GM18858 (cell line): ENCODE measurements at regions not wholly inside any gene's neighbourhood (a gene's known extent, or its start where the extent isn't known, plus 50 kb on each side); places are given as distances from the start of the nearest gene placed in this dataset.

Source experiments
- ATAC-seq: cut with Tn5 transposase; IDR thresholded peaks from one replicate; pipeline ENCODE4 v1.9.1; 2021; ENCODE audit not compliant: unreplicated experiment

- no peak for ATAC-seq
Measured at GRCh38 chr1:195458365-195458764, 1149.9 kb downstream of the KCNT2 start.

- no peak for ATAC-seq
Measured at GRCh38 chr1:195450794-195451193, 1157.4 kb downstream of the KCNT2 start.

GRCh38 chr1:195439661-195440060 is 1168.6 kb downstream of the KCNT2 start:
- ATAC-seq, result no peak

GRCh38 chr1:195434566-195435203 is 1173.6 kb downstream of the KCNT2 start:
- no peak for ATAC-seq

- no peak for ATAC-seq
Measured at GRCh38 chr1:195430826-195431225, 1177.4 kb downstream of the KCNT2 start.

- ATAC-seq, result no peak
Measured at GRCh38 chr1:195428927-195429326, 1179.3 kb downstream of the KCNT2 start.

GRCh38 chr1:195415584-195415983 is 1192.7 kb downstream of the KCNT2 start:
- no peak for ATAC-seq

- no peak for ATAC-seq
Measured at GRCh38 chr1:195394567-195394966, 1213.7 kb downstream of the KCNT2 start.

- no peak for ATAC-seq
Measured at GRCh38 chr1:195376190-195376589, 1232.0 kb downstream of the KCNT2 start.

GRCh38 chr1:195373856-195374255 is 1234.4 kb downstream of the KCNT2 start:
- no peak for ATAC-seq

GRCh38 chr1:195345149-195345548 is 1263.1 kb downstream of the KCNT2 start:
- no peak for ATAC-seq

GRCh38 chr1:195337646-195338045 is 1270.6 kb downstream of the KCNT2 start:
- no peak for ATAC-seq

GRCh38 chr1:195336812-195337211 is 1271.4 kb downstream of the KCNT2 start:
- no peak for ATAC-seq

GRCh38 chr1:195335541-195335940 is 1272.7 kb downstream of the KCNT2 start:
- ATAC-seq, result no peak

- ATAC-seq, result peak; percentile 50
Measured at GRCh38 chr1:195332102-195332501, 1276.1 kb downstream of the KCNT2 start.

GRCh38 chr1:195328681-195329080 is 1279.6 kb downstream of the KCNT2 start:
- no peak for ATAC-seq

- no peak for ATAC-seq
Measured at GRCh38 chr1:195328102-195328501, 1280.1 kb downstream of the KCNT2 start.

- no peak for ATAC-seq
Measured at GRCh38 chr1:195327361-195327760, 1280.9 kb downstream of the KCNT2 start.

GRCh38 chr1:195326325-195326724 is 1281.9 kb downstream of the KCNT2 start:
- ATAC-seq, result no peak

GRCh38 chr1:195325181-195325580 is 1283.1 kb downstream of the KCNT2 start:
- ATAC-seq, result no peak

- ATAC-seq, result no peak
Measured at GRCh38 chr1:195306281-195306680, 1302.0 kb downstream of the KCNT2 start.

- ATAC-seq, result no peak
Measured at GRCh38 chr1:195294911-195295310, 1313.3 kb downstream of the KCNT2 start.

- no peak for ATAC-seq
Measured at GRCh38 chr1:195278644-195279043, 1329.6 kb downstream of the KCNT2 start.
